GM13976 (cell line): ENCODE measurements at regions not wholly inside any gene's neighbourhood (a gene's known extent, or its start where the extent isn't known, plus 50 kb on each side); places are given as distances from the start of the nearest gene placed in this dataset.

Experiments used
- DNase-seq: peaks from one replicate; pipeline ENCODE4 v3.0.0; 2012; ENCODE audit warnings: low spot score
- CTCF ChIP-seq: IDR thresholded peaks from 2 replicates; pipeline ENCODE4 v1.5.1; 2012; ENCODE audit warnings: borderline replicate concordance, mild to moderate bottlenecking; ENCODE audit not compliant: insufficient read depth; ENCODE audit errors: extremely low read depth, missing control alignments, control extremely low read depth
- in situ Hi-C: fragments of 300-500 bp; cut with MboI; formaldehyde crosslinking; loops from one replicate; pipeline ENCODE4 v1.12.0; 2022; ENCODE audit warnings: low sequenced_read_pairs, mixed read lengths, inconsistent platforms; ENCODE audit not compliant: unreplicated experiment

GRCh38 chr20:6888736-6889395 is 121.4 kb downstream of the BMP2 start:
- in situ Hi-C loops: no loop called here
- DNase-seq: no peak
- no peak for TF ChIP-seq CTCF

- in situ Hi-C loops: no loop called here
- TF ChIP-seq CTCF: no peak
- no peak for DNase-seq
These were observed 125.2 kb downstream of the BMP2 start for GRCh38 chr20:6892724-6893123.

GRCh38 chr20:6898928-6899327 is 131.4 kb downstream of the BMP2 start:
- in situ Hi-C loops: no loop called here
- no peak for DNase-seq
- TF ChIP-seq CTCF: no peak

- TF ChIP-seq CTCF: no peak
- in situ Hi-C loops: no loop called here
These were observed 139.4 kb downstream of the BMP2 start for GRCh38 chr20:6906871-6907270.

GRCh38 chr20:6908673-6909072 is 141.2 kb downstream of the BMP2 start:
- in situ Hi-C loops: no loop called here
- TF ChIP-seq CTCF: no peak
- no peak for DNase-seq

More at GRCh38 chr20:6906871-6907270, 139.4 kb downstream of the BMP2 start:
- DNase-seq: no peak

GRCh38 chr20:6909608-6910007 is 142.1 kb downstream of the BMP2 start:
- no peak for DNase-seq
- in situ Hi-C loops: no loop called here
- no peak for TF ChIP-seq CTCF
